HEK293T (cell line): ENCODE measurements at regions not wholly inside any gene's neighbourhood (a gene's known extent, or its start where the extent isn't known, plus 50 kb on each side); places are given as distances from the start of the nearest gene placed in this dataset.

Experiments
- FOXA1 ChIP-seq: fragments of 450-650 bp; IDR thresholded peaks from 2 replicates; pipeline ENCODE4 v1.6.1; 2016; ENCODE audit warnings: mild to moderate bottlenecking
- TARDBP ChIP-seq: fragments of 450-650 bp; IDR thresholded peaks from 2 replicates; pipeline ENCODE4 v1.6.1; 2016

DNA sequence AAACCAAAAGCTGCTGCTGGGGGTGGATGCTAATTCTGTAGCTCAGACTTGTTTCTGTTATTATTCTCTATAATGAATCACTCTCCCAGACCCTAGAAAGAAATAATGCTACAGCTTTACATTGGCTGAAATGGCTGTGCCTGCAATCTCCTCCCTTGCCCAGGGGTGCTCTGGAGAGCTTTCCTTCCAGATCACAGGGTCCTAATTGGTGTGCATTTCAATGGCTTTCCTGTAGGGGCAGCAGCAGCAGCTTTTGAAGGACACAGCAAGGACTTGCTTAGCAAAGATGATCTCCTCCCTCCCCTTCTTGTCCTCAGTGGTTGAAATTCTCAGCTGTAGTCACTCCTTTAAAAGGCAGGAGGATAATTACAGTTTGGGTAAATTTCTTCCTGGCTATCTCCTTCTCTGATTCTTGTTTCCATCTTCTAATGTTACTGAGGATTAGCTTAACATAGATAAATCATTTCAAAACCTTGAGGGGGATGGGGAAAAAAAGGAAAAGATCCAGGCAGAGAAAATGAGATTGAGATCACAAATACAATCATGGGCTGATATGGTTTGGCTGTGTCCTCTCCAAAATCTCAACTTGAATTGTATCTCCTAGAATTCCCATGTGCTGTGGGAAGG, 120.2 kb upstream of the CTTNBP2 start:
- no peak for TF ChIP-seq TARDBP
- TF ChIP-seq FOXA1 = no peak
